Bronchial epithelial cell (primary cell): ENCODE measurements at regions not wholly inside any gene's neighbourhood (a gene's known extent, or its start where the extent isn't known, plus 50 kb on each side); places are given as distances from the start of the nearest gene placed in this dataset.

Source experiments
- DNase-seq: peaks from one replicate; pipeline ENCODE4 v3.0.0-alpha.2; 2010; ENCODE audit warnings: low read depth
- FAIRE-seq: peaks from 2 replicates; lab custom pipeline; 2011; peaks lifted over from hg19 to GRCh38; lab: Jason Lieb, UNC
- H3K27me3 ChIP-seq: 2 replicates; pipeline ENCODE4 v1.5.1; 2011; ENCODE audit warnings: low read length; ENCODE audit not compliant: control insufficient read depth, insufficient read depth
- H3K36me3 ChIP-seq: 2 replicates; pipeline ENCODE4 v1.5.1; 2011; ENCODE audit warnings: low read length; ENCODE audit not compliant: control insufficient read depth, insufficient read depth
- H3K4me3 ChIP-seq: 2 replicates; pipeline ENCODE4 v1.5.1; 2011; ENCODE audit warnings: mild to moderate bottlenecking, low read depth, low read length, control low read depth
- TF ChIP-seq, protein P1 (sequence below): IDR thresholded peaks from 2 replicates; pipeline ENCODE4 v1.5.1; 2011; ENCODE audit warnings: mild to moderate bottlenecking, moderate library complexity, low read length, control low read depth, inconsistent platforms; ENCODE audit not compliant: insufficient read depth, severe bottlenecking

GRCh38 chr5:124575725-124576124 lies 170.7 kb downstream of the ZNF608 start:
- DNase-seq (no peak), FAIRE-seq (no peak)
- H3K36me3 ChIP-seq, result no peaks in the 10 kb centered on the region
- no peak overlapping the region for H3K4me3 ChIP-seq
- H3K27me3 ChIP-seq, result no peaks in the 10 kb centered on the region
- TF ChIP-seq, protein P1, sequence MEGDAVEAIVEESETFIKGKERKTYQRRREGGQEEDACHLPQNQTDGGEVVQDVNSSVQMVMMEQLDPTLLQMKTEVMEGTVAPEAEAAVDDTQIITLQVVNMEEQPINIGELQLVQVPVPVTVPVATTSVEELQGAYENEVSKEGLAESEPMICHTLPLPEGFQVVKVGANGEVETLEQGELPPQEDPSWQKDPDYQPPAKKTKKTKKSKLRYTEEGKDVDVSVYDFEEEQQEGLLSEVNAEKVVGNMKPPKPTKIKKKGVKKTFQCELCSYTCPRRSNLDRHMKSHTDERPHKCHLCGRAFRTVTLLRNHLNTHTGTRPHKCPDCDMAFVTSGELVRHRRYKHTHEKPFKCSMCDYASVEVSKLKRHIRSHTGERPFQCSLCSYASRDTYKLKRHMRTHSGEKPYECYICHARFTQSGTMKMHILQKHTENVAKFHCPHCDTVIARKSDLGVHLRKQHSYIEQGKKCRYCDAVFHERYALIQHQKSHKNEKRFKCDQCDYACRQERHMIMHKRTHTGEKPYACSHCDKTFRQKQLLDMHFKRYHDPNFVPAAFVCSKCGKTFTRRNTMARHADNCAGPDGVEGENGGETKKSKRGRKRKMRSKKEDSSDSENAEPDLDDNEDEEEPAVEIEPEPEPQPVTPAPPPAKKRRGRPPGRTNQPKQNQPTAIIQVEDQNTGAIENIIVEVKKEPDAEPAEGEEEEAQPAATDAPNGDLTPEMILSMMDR, result no peak

DNA sequence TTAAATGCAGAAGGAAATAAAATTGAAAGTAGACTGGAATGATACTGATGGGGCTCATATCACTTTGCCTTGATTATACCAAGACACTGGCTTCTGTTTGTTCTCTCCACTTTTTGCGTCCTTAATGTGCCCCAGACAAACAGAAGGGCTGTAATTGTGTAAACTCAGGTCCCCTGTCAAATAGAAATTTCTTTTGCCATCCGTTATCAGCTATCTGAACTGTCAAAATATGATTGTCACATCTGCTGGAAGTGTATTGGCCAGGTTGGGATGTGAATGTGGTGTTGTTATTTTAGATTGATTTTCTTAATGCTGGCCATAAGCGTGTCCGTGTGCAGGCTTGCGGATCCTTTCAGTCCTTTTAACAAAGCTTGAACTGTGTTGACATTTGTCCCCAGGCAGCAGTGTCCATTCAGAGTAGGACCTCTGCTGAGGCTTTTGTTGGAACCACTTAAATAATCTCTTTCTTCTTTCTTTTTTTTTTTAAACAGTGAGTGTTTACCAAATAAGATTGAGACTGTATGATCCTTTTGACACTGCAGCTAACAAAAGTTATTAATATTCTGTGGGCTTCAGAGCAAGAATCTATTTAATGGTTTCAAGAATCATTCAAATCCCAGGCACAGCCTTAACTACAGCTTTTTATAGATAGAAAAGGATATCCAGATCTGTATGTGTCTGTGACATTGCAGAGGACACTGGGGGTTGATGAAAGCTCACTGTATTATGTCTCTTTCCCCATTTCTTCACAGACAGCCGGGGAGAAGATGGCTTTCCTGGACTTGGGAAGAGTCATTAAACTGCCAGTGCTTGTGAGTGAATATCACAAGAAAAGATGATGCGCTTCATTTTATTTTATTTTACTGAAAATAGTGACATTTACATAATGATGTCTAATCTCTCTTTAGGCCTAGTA lies 171.7 kb downstream of the ZNF608 start:
- H3K36me3 ChIP-seq, result no peaks in the 10 kb centered on the region
- no peak for FAIRE-seq
- DNase-seq, result no peak
- H3K27me3 ChIP-seq, result no peaks in the 10 kb centered on the region
- TF ChIP-seq, protein P1, result no peak
- no peak overlapping the region for H3K4me3 ChIP-seq

GRCh38 chr5:124572971-124573370 lies 173.5 kb downstream of the ZNF608 start:
- TF ChIP-seq, protein P1, result no peak
- Histone ChIP-seq H3K27me3 (no peaks in the 10 kb centered on the region), H3K4me3 (no peak overlapping the region), H3K36me3 (no peaks in the 10 kb centered on the region)
- FAIRE-seq (no peak), DNase-seq (no peak)

DNA sequence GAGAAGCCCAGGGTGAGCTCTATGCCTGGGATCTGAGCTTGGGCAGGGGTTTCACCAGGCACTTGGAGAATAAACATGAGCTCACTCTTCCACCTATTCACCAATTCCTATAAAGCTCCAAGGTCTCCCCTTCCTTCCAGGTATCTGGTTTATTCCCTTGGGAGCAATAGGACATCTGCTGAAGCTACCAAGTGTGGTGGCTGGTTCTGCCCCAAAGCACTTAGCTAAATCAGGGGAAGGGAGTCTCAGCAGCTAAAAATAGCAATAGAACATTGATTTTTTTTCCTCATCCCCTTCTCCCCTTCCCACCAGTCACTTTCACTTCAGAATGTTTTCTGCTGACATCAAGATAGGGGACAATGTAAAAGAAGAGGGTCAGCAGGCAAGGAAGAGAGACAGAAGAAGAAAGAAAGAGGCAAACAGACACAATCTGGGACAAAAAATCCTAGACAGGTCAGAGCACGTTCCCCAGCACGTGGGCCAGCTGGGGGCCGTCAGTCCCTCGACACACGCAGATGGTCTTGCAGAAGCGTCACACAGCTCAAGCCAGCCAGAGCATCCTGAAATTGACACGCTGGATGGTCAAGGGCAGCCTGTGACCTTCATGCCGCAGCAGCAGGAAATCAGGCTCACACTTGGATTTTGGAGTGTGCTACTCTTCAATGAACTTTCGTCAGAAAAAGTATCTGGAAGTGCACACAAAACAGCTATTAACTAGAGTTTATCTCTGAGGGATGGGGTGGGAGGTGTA lies 176.0 kb downstream of the ZNF608 start:
- no peaks in the 10 kb centered on the region for H3K27me3 ChIP-seq
- H3K4me3 ChIP-seq, result no peak overlapping the region
- no peak for DNase-seq
- TF ChIP-seq, protein P1, result no peak
- H3K36me3 ChIP-seq, result no peaks in the 10 kb centered on the region
- no peak for FAIRE-seq

DNA sequence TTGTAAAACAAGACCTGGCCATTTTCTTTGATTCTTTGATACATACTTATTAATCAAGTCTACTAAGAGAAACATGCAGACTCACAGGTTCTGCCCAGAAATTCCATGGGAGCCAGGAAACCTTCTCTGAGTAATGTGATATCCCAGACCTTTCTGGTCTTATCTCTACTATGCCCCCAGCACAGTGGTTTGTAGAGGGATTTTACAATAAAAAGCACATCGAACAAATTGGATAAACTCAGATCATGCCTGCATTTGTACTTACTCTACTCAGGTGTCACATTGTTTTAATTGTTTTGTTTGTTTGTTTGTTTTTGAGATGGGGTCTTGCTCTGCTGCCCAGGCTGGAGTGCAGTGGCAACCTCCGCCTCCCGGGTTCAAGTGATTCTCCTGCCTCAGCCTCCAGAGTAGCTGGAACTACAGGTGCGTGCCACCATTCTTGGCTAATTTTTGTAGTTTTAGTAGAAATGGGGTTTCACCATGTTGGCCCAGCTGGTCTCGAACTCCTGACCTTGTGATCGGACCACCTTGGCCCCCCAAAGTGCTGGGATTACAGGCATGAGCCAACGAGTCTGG lies 179.5 kb downstream of the ZNF608 start:
- TF ChIP-seq, protein P1, result no peak
- Histone ChIP-seq H3K27me3 (no peaks in the 10 kb centered on the region), H3K4me3 (no peak overlapping the region), H3K36me3 (no peaks in the 10 kb centered on the region)
- FAIRE-seq (no peak), DNase-seq (no peak)
